ENCODE measurements at regions not wholly inside any gene's neighbourhood (a gene's known extent, or its start where the extent isn't known, plus 50 kb on each side); places are given as distances from the start of the nearest gene placed in this dataset.

DNA sequence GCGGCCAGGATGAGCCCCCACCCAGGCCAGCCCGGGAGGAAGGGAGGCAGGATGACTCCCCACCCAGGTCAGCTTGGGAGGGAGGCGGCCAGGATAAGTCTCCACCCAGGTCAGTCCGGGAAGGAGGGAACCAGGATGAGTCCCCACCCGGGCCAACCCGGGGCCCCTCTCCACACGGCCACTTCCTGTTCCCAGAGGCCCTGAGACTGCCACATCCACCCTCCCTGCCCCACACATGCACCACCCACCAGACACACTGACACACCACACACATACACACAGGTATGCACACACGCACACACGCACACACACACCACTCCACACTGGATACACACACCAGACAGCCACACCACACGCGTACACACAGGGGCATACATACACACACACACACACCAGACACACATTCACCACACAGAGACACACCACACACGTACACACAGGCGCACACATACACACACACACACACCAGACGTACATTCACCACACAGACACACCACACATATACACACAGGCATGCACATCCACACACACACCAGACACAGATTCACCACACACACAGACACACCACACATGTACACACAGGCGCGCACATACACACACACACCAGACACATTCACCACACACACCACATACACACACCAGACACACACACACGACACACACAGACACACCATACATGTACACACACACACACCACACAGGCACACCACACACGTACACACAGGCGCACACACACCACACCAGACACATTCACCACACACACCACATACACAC lies 84.9 kb upstream of the PRR5 start:
- TF ChIP-seq CTCF (IDR thresholded peaks at IDR 0.05; ENCODE audit: insufficient read depth, low read length) (no peak), POLR2AphosphoS5 (IDR thresholded peaks at IDR 0.05; ENCODE audit: low read depth) (no peak), GABPA (IDR thresholded peaks at IDR 0.05; ENCODE audit: low read depth) (no peak)
- TF ChIP-seq, protein P1, sequence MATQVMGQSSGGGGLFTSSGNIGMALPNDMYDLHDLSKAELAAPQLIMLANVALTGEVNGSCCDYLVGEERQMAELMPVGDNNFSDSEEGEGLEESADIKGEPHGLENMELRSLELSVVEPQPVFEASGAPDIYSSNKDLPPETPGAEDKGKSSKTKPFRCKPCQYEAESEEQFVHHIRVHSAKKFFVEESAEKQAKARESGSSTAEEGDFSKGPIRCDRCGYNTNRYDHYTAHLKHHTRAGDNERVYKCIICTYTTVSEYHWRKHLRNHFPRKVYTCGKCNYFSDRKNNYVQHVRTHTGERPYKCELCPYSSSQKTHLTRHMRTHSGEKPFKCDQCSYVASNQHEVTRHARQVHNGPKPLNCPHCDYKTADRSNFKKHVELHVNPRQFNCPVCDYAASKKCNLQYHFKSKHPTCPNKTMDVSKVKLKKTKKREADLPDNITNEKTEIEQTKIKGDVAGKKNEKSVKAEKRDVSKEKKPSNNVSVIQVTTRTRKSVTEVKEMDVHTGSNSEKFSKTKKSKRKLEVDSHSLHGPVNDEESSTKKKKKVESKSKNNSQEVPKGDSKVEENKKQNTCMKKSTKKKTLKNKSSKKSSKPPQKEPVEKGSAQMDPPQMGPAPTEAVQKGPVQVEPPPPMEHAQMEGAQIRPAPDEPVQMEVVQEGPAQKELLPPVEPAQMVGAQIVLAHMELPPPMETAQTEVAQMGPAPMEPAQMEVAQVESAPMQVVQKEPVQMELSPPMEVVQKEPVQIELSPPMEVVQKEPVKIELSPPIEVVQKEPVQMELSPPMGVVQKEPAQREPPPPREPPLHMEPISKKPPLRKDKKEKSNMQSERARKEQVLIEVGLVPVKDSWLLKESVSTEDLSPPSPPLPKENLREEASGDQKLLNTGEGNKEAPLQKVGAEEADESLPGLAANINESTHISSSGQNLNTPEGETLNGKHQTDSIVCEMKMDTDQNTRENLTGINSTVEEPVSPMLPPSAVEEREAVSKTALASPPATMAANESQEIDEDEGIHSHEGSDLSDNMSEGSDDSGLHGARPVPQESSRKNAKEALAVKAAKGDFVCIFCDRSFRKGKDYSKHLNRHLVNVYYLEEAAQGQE (IDR thresholded peaks at IDR 0.05; ENCODE audit: insufficient replicate concordance, low read depth): no peak

All from HL-60 (cell line).